Erythroblast (primary cell): ENCODE measurements at regions not wholly inside any gene's neighbourhood (a gene's known extent, or its start where the extent isn't known, plus 50 kb on each side); places are given as distances from the start of the nearest gene placed in this dataset.

ENCODE experiments used
- GATA1 ChIP-seq: IDR thresholded peaks from 2 replicates; pipeline ENCODE4 v1.6.1; 2011; ENCODE audit warnings: low read depth, mild to moderate bottlenecking, control low read depth, low read length, moderate library complexity
- POLR2A ChIP-seq: IDR thresholded peaks from 2 replicates; pipeline ENCODE4 v1.6.1; 2011; ENCODE audit warnings: mild to moderate bottlenecking, low read length

DNA sequence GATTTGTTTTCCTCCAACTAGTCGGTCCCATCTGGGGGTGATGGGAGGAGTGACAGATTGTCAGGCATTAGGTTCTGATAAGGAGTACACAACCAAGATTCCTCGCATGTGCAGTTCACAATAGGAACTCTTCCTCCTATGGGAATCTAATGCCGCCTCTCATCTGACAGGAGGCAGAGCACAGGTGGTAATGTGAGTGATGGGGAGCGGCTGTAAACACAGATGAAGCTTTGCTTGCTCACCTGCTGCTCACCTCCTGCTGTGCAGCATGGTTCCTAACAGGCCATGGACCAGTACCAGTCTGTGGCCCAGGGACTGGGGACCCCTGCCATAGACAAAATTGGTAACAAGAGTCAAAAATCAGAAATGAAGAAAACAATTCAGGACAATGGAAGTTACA is 173.3 kb upstream of the HMHB1 start:
- TF ChIP-seq POLR2A, result no peak
- no peak for TF ChIP-seq GATA1
